ENCODE measurements at regions not wholly inside any gene's neighbourhood (a gene's known extent, or its start where the extent isn't known, plus 50 kb on each side); places are given as distances from the start of the nearest gene placed in this dataset.
"Not testable (repeated sequence)": the region's sequence is repeated elsewhere in the genome, so short reads cannot be mapped to it uniquely, and the experiment has no call there.

- TF ChIP-seq CTCF (IDR thresholded peaks at IDR 0.05): no peak
- H3K36me3 Mint-ChIP-seq (ENCODE audit: low read depth): no peaks in the 10 kb centered on the region
- no peak overlapping the region for H3K27ac Mint-ChIP-seq
- no peaks in the 10 kb centered on the region for H3K4me1 Mint-ChIP-seq (ENCODE audit: low read depth)
- H3K4me3 Mint-ChIP-seq: no peak overlapping the region
- DNase-seq: no peak
- H3K9me3 Mint-ChIP-seq: peaks cover 7% of the 10 kb centered on the region
- H3K27me3 Mint-ChIP-seq (ENCODE audit: insufficient read depth): no peaks in the 10 kb centered on the region; the same call in 1 of the 2 replicates
Observed at GRCh38 chr2:176913955-176914354, 298.6 kb upstream of the HNRNPA3 start.

- TF ChIP-seq CTCF (IDR thresholded peaks at IDR 0.05): no peak
- no peak overlapping the region for H3K27ac Mint-ChIP-seq
Observed at GRCh38 chr2:176914371-176914770, 298.2 kb upstream of the HNRNPA3 start.

DNA sequence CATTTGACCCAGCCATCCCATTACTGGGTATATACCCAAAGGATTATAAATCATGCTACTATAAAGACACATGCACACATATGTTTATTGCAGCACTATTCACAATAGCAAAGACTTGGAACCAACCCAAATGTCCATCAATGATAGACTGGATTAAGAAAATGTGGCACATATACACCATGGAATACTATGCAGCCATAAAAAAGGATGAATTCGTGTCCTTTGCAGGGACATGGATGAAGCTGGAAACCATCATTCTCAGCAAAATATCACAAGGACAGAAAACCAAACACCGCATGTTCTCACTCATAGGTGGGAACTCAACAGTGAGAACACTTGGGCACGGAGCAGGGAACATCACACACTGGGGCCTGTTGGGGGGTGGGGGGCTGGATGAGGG lies 290.0 kb upstream of the HNRNPA3 start:
- not testable (repeated sequence) for H3K27ac Mint-ChIP-seq; H3K27me3 Mint-ChIP-seq (ENCODE audit: insufficient read depth); H3K9me3 Mint-ChIP-seq; H3K4me3 Mint-ChIP-seq; DNase-seq; H3K36me3 Mint-ChIP-seq (ENCODE audit: low read depth); H3K4me1 Mint-ChIP-seq (ENCODE audit: low read depth)

More at GRCh38 chr2:176914371-176914770, 298.2 kb upstream of the HNRNPA3 start:
- H3K4me3 Mint-ChIP-seq: no peak overlapping the region
- H3K36me3 Mint-ChIP-seq (ENCODE audit: low read depth): no peaks in the 10 kb centered on the region
- H3K9me3 Mint-ChIP-seq: peaks cover 7% of the 10 kb centered on the region
- H3K4me1 Mint-ChIP-seq (ENCODE audit: low read depth): no peaks in the 10 kb centered on the region
- DNase-seq: no peak
- no peaks in the 10 kb centered on the region; the same call in 1 of the 2 replicates for H3K27me3 Mint-ChIP-seq (ENCODE audit: insufficient read depth)

GRCh38 chr2:176923205-176923604 lies 289.4 kb upstream of the HNRNPA3 start:
- no peak for DNase-seq
- Mint-ChIP-seq H3K27me3 (ENCODE audit: insufficient read depth) (peaks cover 2% of the 10 kb centered on the region; the same call in 1 of the 2 replicates), H3K4me1 (ENCODE audit: low read depth) (no peaks in the 10 kb centered on the region), H3K36me3 (ENCODE audit: low read depth) (no peaks in the 10 kb centered on the region), H3K27ac (no peak overlapping the region), H3K4me3 (no peak overlapping the region), H3K9me3 (no peaks in the 10 kb centered on the region; the same call in none of the 2 replicates)
- no peak for TF ChIP-seq CTCF (IDR thresholded peaks at IDR 0.05)

GRCh38 chr2:176924909-176925534 lies 287.6 kb upstream of the HNRNPA3 start:
- DNase-seq: no peak
- H3K27ac Mint-ChIP-seq: no peak overlapping the region
- H3K27me3 Mint-ChIP-seq (ENCODE audit: insufficient read depth): peaks cover 2% of the 10 kb centered on the region
- no peak overlapping the region for H3K4me3 Mint-ChIP-seq
- H3K36me3 Mint-ChIP-seq (ENCODE audit: low read depth): no peaks in the 10 kb centered on the region
- peaks cover 6% of the 10 kb centered on the region; the same call in 1 of the 2 replicates for H3K9me3 Mint-ChIP-seq
- no peaks in the 10 kb centered on the region for H3K4me1 Mint-ChIP-seq (ENCODE audit: low read depth)
- no peak for TF ChIP-seq CTCF (IDR thresholded peaks at IDR 0.05)

DNA sequence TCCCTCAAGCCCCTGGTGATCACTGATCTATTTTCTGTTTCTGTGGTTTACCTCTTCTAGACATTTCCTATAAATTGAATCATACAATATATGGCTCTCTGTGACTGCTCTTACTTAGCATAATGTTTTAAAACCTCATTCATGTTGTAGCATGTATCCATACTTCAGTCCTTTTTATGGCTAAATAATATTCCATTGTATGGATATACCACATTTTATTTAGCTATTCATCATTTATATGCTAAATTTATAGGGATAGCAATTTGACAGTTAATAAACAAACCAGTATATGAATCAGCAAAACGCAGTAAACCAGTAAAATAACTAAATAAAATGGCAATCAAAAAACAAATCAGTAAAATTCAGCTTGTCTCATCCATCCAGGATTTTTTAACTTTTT lies 286.1 kb upstream of the HNRNPA3 start:
- Mint-ChIP-seq H3K4me3 (no peak overlapping the region), H3K27ac (no peak overlapping the region), H3K36me3 (ENCODE audit: low read depth) (no peaks in the 10 kb centered on the region), H3K27me3 (ENCODE audit: insufficient read depth) (peaks cover 2% of the 10 kb centered on the region), H3K4me1 (ENCODE audit: low read depth) (no peaks in the 10 kb centered on the region), H3K9me3 (peaks cover 6% of the 10 kb centered on the region; the same call in 1 of the 2 replicates)
- TF ChIP-seq CTCF (IDR thresholded peaks at IDR 0.05): no peak
- no peak for DNase-seq

DNA sequence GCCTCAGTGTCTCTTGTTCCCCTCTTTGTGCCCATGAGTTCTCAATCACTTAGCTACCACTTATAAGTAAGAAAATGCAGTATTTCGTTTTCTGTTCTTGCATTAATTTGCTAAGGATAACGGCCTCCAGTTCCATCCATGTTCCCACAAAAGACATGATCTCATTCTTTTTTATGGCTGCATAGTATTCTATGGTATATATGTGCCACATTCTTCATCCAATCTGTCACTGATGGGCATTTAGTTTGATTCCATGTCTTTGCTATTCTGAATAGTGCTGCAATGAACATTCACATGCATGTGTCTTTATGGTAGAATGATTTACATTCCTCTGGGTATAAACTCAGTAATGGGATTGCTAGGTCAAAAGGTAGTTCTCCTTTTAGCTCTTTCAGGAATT lies 283.2 kb upstream of the HNRNPA3 start:
- H3K27ac Mint-ChIP-seq; H3K9me3 Mint-ChIP-seq; H3K27me3 Mint-ChIP-seq (ENCODE audit: insufficient read depth); H3K4me3 Mint-ChIP-seq; H3K4me1 Mint-ChIP-seq (ENCODE audit: low read depth); H3K36me3 Mint-ChIP-seq (ENCODE audit: low read depth); DNase-seq: not testable (repeated sequence)
